ENCODE measurements at regions not wholly inside any gene's neighbourhood (a gene's known extent, or its start where the extent isn't known, plus 50 kb on each side); places are given as distances from the start of the nearest gene placed in this dataset.

DNA sequence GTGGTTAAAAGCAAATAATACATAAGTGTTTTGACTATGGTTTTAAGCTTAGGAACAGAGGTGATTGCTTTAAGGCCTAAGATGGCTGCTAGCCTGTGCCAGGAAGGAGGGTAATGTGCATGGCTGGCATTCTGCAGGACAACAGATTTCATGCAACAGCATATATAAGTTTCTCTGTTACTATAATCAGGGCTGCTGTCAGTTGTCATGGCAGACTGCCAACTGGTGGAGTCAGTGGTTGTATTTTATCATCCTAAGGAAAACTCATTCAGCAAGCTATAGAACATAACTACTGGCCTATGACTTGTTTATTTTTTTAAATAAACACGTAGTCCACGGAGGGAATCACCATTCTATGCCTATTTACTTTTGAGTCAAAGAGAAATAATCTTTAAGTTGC is 77.7 kb upstream of the DCAF8L1 start:
- TF ChIP-seq, protein P1, sequence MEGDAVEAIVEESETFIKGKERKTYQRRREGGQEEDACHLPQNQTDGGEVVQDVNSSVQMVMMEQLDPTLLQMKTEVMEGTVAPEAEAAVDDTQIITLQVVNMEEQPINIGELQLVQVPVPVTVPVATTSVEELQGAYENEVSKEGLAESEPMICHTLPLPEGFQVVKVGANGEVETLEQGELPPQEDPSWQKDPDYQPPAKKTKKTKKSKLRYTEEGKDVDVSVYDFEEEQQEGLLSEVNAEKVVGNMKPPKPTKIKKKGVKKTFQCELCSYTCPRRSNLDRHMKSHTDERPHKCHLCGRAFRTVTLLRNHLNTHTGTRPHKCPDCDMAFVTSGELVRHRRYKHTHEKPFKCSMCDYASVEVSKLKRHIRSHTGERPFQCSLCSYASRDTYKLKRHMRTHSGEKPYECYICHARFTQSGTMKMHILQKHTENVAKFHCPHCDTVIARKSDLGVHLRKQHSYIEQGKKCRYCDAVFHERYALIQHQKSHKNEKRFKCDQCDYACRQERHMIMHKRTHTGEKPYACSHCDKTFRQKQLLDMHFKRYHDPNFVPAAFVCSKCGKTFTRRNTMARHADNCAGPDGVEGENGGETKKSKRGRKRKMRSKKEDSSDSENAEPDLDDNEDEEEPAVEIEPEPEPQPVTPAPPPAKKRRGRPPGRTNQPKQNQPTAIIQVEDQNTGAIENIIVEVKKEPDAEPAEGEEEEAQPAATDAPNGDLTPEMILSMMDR (IDR thresholded peaks at IDR 0.05) = no peak
- TF ChIP-seq IRF2 (CRISPR knock-in tag; IDR thresholded peaks at IDR 0.05; ENCODE audit: borderline replicate concordance, low read depth) (no peak), ZNF121 (CRISPR knock-in tag; IDR thresholded peaks at IDR 0.05) (no peak)
